ENCODE measurements at regions not wholly inside any gene's neighbourhood (a gene's known extent, or its start where the extent isn't known, plus 50 kb on each side); places are given as distances from the start of the nearest gene placed in this dataset.
A peak's percentile ranks its signal among the peaks of the same experiment; 100 is the strongest.

DNA sequence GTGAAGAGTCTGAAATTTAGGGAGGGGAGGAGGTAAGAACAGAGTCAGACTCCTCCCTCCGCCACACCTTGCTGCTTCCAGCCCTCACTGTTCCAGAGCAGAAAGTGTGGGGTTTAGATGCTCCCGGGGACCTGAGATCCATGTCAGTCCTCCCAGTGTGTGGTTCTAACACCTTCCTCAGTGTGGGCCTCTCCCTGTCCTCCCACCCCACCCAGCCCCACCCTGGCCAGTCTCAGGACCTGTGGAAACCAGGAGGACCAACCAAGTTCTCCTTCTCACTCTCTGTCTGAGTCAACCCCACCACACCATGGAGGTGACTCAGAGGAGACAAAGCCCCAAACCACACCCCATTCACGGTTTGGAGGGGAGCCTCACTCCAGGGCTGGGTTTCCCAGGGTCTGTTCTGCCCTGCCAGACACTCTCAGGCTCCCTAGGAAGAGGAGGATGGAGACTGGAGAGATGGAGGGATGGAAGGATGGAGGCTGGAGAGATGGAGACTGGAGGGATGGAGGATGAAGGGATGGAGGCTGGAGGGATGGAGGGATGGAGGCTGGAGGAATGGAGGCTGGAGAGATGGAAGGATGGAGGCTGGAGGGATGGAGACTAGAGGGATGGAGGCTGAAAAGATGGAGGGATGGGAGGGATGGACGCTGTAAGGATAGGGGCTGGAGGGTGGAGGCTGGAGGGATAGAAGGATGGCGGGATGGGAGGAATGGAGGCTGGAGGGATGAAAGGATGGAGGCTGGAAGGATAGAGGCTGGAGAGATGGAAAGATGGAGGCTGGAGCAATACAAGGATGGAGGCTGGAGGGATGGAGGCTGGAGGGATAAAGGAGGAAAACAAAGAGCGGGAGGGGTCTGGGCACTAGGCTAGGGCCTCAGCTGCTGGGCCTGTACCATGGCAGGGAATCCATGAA, 100.9 kb upstream of the RUNX3 start:
- intact Hi-C loops (cut with DNase I), result no loop called here
- Histone ChIP-seq H3K36me3 (no peaks in the 10 kb centered on the region), H3K4me1 (no peaks in the 10 kb centered on the region), H3K27me3 (no peaks in the 10 kb centered on the region), H3K9me3 (no peaks in the 10 kb centered on the region), H3K4me3 (no peak overlapping the region), H3K27ac (no peak overlapping the region)
- TF ChIP-seq POLR2A (IDR thresholded peaks at IDR 0.05) (no peak), POLR2AphosphoS5 (IDR thresholded peaks at IDR 0.05; ENCODE audit: insufficient read depth in 1 of 2, low read depth in 1 of 2) (no peak)
- TF ChIP-seq, protein P1, sequence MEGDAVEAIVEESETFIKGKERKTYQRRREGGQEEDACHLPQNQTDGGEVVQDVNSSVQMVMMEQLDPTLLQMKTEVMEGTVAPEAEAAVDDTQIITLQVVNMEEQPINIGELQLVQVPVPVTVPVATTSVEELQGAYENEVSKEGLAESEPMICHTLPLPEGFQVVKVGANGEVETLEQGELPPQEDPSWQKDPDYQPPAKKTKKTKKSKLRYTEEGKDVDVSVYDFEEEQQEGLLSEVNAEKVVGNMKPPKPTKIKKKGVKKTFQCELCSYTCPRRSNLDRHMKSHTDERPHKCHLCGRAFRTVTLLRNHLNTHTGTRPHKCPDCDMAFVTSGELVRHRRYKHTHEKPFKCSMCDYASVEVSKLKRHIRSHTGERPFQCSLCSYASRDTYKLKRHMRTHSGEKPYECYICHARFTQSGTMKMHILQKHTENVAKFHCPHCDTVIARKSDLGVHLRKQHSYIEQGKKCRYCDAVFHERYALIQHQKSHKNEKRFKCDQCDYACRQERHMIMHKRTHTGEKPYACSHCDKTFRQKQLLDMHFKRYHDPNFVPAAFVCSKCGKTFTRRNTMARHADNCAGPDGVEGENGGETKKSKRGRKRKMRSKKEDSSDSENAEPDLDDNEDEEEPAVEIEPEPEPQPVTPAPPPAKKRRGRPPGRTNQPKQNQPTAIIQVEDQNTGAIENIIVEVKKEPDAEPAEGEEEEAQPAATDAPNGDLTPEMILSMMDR (IDR thresholded peaks at IDR 0.05), result no peak
- DNase-seq (ENCODE audit: extremely low spot score in 2 of 2), result no peak

DNA sequence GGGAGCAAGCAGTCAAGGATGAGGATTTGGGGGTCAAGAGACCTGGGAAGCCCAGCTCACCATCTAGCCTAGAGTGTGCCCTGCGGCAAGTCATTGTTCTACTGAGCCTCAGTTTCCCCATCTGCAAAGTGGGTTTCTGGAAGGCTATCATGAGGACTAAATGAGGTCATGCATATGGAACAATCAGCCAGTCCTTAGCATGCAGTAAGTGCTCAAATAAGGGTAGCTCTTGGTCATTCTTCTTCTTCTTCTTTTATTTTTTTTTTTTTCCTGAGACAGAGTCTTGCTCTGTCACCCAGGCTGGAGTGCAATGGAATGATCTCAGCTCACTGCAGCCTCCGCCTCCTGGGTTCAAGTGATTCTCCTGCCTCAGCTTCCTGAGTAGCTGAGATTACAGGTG, 99.9 kb upstream of the RUNX3 start:
- H3K27ac ChIP-seq, result no peak overlapping the region
- H3K36me3 ChIP-seq, result no peaks in the 10 kb centered on the region
- no peak overlapping the region for H3K4me3 ChIP-seq
- intact Hi-C loops (cut with DNase I), result no loop called here
- no peaks in the 10 kb centered on the region for H3K9me3 ChIP-seq
- H3K4me1 ChIP-seq, result no peaks in the 10 kb centered on the region
- DNase-seq (ENCODE audit: extremely low spot score in 2 of 2), result no peak
- TF ChIP-seq POLR2AphosphoS5 (IDR thresholded peaks at IDR 0.05; ENCODE audit: insufficient read depth in 1 of 2, low read depth in 1 of 2), result no peak
- TF ChIP-seq, protein P1 (IDR thresholded peaks at IDR 0.05), result no peak
- no peak for TF ChIP-seq POLR2A (IDR thresholded peaks at IDR 0.05)
- no peaks in the 10 kb centered on the region for H3K27me3 ChIP-seq

GRCh38 chr1:25028907-25029599, 99.0 kb upstream of the RUNX3 start:
- intact Hi-C loops (cut with DNase I), result no loop called here
- Histone ChIP-seq H3K9me3 (no peaks in the 10 kb centered on the region), H3K27me3 (no peaks in the 10 kb centered on the region), H3K27ac (no peak overlapping the region), H3K4me3 (no peak overlapping the region), H3K36me3 (no peaks in the 10 kb centered on the region), H3K4me1 (no peaks in the 10 kb centered on the region)
- peak in 1 of 2 donors; percentile 27 for TF ChIP-seq POLR2AphosphoS5 (IDR thresholded peaks at IDR 0.05; ENCODE audit: insufficient read depth in 1 of 2, low read depth in 1 of 2)
- TF ChIP-seq POLR2A (IDR thresholded peaks at IDR 0.05), result no peak
- no peak for DNase-seq (ENCODE audit: extremely low spot score in 2 of 2)

GRCh38 chr1:25028587-25028906, 98.5 kb upstream of the RUNX3 start:
- intact Hi-C loops (cut with DNase I), result no loop called here
- no peak overlapping the region for H3K27ac ChIP-seq
- H3K4me3 ChIP-seq, result no peak overlapping the region
- TF ChIP-seq POLR2AphosphoS5 (IDR thresholded peaks at IDR 0.05; ENCODE audit: insufficient read depth in 1 of 2, low read depth in 1 of 2), result no peak
- TF ChIP-seq, protein P1 (IDR thresholded peaks at IDR 0.05), result no peak
- TF ChIP-seq POLR2A (IDR thresholded peaks at IDR 0.05), result no peak
- no peaks in the 10 kb centered on the region for H3K4me1 ChIP-seq
- no peak for DNase-seq (ENCODE audit: extremely low spot score in 2 of 2)
- no peaks in the 10 kb centered on the region for H3K9me3 ChIP-seq
- no peaks in the 10 kb centered on the region for H3K27me3 ChIP-seq
- H3K36me3 ChIP-seq, result no peaks in the 10 kb centered on the region

DNA sequence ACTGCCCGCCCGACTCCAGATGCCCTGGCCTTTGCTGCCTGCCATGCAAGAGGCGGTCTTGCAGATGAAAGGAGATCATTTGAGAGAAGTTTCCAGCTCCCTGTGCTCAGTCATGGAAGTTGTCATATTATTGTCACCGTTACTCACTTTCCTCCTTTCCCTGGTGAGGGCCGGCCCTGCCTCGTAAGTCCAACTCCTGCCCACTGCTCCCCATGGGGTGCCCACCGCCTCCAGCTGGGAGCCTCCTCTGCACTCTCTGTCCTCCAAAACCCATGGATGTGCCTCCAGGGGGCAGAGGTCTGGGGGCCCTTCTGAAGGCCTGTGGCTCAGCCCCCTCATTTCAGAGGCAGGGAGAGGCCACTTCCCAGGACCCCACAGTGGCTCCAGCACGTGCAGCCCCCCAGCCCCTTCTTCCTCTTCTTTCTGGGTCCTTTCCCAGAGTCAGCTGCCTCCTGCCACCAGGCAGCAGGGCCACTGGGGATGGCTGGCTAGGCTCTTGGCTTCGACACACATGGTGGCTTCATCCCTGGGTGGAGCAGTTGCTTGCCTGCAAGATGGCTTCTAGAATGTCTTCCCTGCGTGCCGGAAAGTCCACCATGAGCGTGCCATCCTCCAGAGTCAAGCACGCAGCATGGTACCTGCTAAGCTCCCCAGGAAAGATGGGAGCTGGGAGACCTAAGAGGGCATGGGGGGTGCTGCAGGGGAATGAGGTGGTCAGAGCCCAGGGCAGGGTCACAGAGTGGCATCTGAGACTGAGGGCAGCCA, 97.9 kb upstream of the RUNX3 start:
- intact Hi-C loops (cut with DNase I), result no loop called here
- no peak for DNase-seq (ENCODE audit: extremely low spot score in 2 of 2)
- Histone ChIP-seq H3K9me3 (no peaks in the 10 kb centered on the region), H3K4me1 (no peaks in the 10 kb centered on the region), H3K27ac (no peak overlapping the region), H3K27me3 (no peaks in the 10 kb centered on the region), H3K4me3 (no peak overlapping the region), H3K36me3 (no peaks in the 10 kb centered on the region)
- TF ChIP-seq POLR2A (IDR thresholded peaks at IDR 0.05) (no peak), POLR2AphosphoS5 (IDR thresholded peaks at IDR 0.05; ENCODE audit: insufficient read depth in 1 of 2, low read depth in 1 of 2) (no peak)
- TF ChIP-seq, protein P1 (IDR thresholded peaks at IDR 0.05), result no peak
